Gastroesophageal sphincter (tissue), 3 donors: ENCODE measurements at regions not wholly inside any gene's neighbourhood (a gene's known extent, or its start where the extent isn't known, plus 50 kb on each side); places are given as distances from the start of the nearest gene placed in this dataset.

ENCODE experiments used
- CTCF ChIP-seq, 4 experiments: fragments of 200-600 bp in 2 of 4; fragments of 450-650 bp in 2 of 4; sonication (generic) in 1 of 4; IDR thresholded peaks; one replicate each; pipeline ENCODE4 v1.5.1; 2017 to 2019; ENCODE audit warnings: antibody characterized with exemption in 4 of 4, mild to moderate bottlenecking in 2 of 4, moderate library complexity in 2 of 4
- EP300 ChIP-seq: sonication (generic); formaldehyde crosslinking; IDR thresholded peaks from one replicate; pipeline ENCODE4 v1.6.1; 2017; ENCODE audit warnings: antibody characterized with exemption, mild to moderate bottlenecking
- POLR2A ChIP-seq, 2 donors: fragments of 450-650 bp; IDR thresholded peaks; one replicate each; pipeline ENCODE4 v1.6.1; 2017; ENCODE audit warnings: antibody characterized with exemption in 2 of 2, mild to moderate bottlenecking in 2 of 2, moderate library complexity in 1 of 2
- POLR2AphosphoS5 ChIP-seq: sonication (generic); formaldehyde crosslinking; IDR thresholded peaks from one replicate; pipeline ENCODE4 v1.6.1; 2017; ENCODE audit warnings: antibody characterized with exemption

GRCh38 chr22:48424201-48424627 lies 1403.5 kb downstream of the BRD1 start:
- TF ChIP-seq POLR2A (IDR thresholded peaks at IDR 0.05) (no peak), CTCF (IDR thresholded peaks at IDR 0.05) (no peak), POLR2AphosphoS5 (no peak), EP300 (no peak)
